ENCODE measurements at regions not wholly inside any gene's neighbourhood (a gene's known extent, or its start where the extent isn't known, plus 50 kb on each side); places are given as distances from the start of the nearest gene placed in this dataset.

DNA sequence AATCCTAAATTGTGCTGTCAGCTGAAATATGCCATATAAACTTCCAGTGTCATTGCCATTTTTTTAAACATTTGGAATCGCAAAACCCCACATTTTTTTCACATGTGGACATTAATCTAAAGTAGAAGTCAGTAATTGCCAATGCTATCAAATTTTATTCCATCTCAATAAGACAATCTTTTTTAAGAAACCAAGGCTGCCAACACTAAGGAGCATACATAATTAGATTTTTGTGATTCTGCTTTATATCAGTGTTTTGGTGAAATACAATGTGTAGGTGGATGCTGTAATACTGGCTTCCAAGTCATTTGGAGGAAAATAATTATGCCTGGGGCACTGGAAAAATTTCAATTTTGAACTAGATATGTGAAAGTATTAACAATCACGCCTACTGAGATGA lies 256.7 kb downstream of the ZPLD1 start:
- intact Hi-C loops (cut with DNase I; ENCODE audit: low total_unique reads), result no loop called here

DNA sequence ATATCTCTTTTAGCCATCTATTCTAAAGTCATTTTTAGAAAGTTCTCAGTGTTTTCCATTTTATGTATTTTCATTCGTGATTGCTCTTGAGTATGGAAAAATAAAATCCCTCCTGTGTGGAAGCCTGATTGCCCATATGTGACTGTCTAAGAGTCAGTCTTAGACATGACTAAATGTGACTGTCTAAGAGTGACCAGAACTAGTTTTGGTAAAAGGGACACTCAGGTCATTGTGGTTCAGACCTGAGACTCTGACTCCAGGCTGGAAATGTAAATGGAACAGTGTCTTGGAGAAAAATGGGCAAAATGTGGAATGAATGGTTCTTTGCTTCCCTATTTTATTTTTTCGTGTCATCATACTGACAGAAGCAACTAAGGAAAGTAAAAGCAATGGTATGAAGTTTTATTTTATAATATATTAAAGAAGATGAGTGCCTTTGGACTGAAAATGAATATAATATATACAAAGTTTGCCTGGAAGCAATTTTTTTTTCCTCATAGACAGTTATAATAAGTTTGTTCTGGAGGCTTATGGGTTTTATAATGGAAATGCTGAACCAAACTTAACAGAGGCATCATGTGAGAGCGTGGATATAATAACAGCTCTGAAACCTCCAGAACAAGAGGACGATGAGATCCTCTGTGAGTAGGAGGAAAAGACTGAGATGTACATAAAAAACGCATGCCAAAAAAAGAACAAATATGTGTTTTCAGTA lies 264.4 kb downstream of the ZPLD1 start:
- DNase-seq, result no peak
- Histone ChIP-seq H3K4me3 (no peak overlapping the region), H3K27me3 (no peaks in the 10 kb centered on the region), H3K36me3 (no peaks in the 10 kb centered on the region), H3K4me1 (no peaks in the 10 kb centered on the region), H3K27ac (no peak overlapping the region), H3K9me3 (no peaks in the 10 kb centered on the region)
- TF ChIP-seq, protein P1, sequence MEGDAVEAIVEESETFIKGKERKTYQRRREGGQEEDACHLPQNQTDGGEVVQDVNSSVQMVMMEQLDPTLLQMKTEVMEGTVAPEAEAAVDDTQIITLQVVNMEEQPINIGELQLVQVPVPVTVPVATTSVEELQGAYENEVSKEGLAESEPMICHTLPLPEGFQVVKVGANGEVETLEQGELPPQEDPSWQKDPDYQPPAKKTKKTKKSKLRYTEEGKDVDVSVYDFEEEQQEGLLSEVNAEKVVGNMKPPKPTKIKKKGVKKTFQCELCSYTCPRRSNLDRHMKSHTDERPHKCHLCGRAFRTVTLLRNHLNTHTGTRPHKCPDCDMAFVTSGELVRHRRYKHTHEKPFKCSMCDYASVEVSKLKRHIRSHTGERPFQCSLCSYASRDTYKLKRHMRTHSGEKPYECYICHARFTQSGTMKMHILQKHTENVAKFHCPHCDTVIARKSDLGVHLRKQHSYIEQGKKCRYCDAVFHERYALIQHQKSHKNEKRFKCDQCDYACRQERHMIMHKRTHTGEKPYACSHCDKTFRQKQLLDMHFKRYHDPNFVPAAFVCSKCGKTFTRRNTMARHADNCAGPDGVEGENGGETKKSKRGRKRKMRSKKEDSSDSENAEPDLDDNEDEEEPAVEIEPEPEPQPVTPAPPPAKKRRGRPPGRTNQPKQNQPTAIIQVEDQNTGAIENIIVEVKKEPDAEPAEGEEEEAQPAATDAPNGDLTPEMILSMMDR (IDR thresholded peaks at IDR 0.05), result no peak
- TF ChIP-seq POLR2A (IDR thresholded peaks at IDR 0.05), result no peak
- intact Hi-C loops (cut with DNase I; ENCODE audit: low total_unique reads), result no loop called here

More for the DNA sequence above, 256.7 kb downstream of the ZPLD1 start:
- no peaks in the 10 kb centered on the region for H3K27me3 ChIP-seq
- H3K4me3 ChIP-seq, result no peak overlapping the region
- no peak for DNase-seq
- TF ChIP-seq, protein P1 (IDR thresholded peaks at IDR 0.05), result no peak
- no peak for TF ChIP-seq POLR2A (IDR thresholded peaks at IDR 0.05)
- H3K36me3 ChIP-seq, result no peaks in the 10 kb centered on the region
- H3K27ac ChIP-seq, result no peak overlapping the region
- H3K9me3 ChIP-seq, result no peaks in the 10 kb centered on the region
- no peaks in the 10 kb centered on the region for H3K4me1 ChIP-seq

DNA sequence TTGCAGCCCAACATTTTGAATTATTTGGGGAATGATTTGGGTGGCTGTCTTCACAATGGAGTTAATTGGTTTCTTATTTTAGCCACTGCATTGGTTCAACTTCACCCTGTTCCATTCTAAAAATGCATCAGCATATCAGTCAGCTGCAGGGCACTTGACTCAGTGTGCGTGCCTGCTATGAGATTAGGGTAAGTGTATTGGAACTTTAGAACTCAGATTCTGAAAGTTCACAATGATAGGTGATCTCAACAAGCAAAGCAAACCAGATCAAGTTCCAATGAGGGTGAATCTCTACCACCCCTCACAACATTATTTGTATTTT lies 265.0 kb downstream of the ZPLD1 start:
- no peaks in the 10 kb centered on the region for H3K9me3 ChIP-seq
- no peak for DNase-seq
- no peak overlapping the region for H3K27ac ChIP-seq
- no peaks in the 10 kb centered on the region for H3K4me1 ChIP-seq
- no peaks in the 10 kb centered on the region for H3K27me3 ChIP-seq
- TF ChIP-seq, protein P1 (IDR thresholded peaks at IDR 0.05), result no peak
- TF ChIP-seq POLR2A (IDR thresholded peaks at IDR 0.05), result no peak
- intact Hi-C loops (cut with DNase I; ENCODE audit: low total_unique reads), result no loop called here
- H3K4me3 ChIP-seq, result no peak overlapping the region
- H3K36me3 ChIP-seq, result no peaks in the 10 kb centered on the region

DNA sequence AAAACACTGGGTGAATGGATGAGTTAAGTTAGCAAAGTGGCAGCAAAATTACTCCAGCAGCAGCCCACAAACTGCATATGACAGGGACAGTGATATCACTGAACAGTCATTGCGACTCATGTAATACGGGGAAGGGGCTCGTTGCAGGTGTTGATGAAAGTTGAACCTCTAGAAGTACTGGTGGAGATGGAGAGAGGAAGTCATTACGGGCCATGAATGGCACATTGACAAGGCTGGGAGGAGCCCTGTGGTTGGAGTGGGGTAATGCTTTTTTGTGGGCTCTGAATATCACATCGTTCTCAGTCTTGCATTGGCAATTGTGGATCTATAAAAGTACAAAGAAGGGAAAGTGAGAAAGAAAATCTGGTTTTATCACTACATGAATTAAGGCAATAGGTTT lies 278.1 kb downstream of the ZPLD1 start:
- TF ChIP-seq POLR2A (IDR thresholded peaks at IDR 0.05), result no peak
- TF ChIP-seq, protein P1 (IDR thresholded peaks at IDR 0.05), result no peak
- Histone ChIP-seq H3K27ac (no peak overlapping the region), H3K4me1 (no peaks in the 10 kb centered on the region), H3K27me3 (no peaks in the 10 kb centered on the region), H3K4me3 (no peak overlapping the region), H3K9me3 (no peaks in the 10 kb centered on the region), H3K36me3 (no peaks in the 10 kb centered on the region)
- intact Hi-C loops (cut with DNase I; ENCODE audit: low total_unique reads), result no loop called here
- DNase-seq, result no peak

DNA sequence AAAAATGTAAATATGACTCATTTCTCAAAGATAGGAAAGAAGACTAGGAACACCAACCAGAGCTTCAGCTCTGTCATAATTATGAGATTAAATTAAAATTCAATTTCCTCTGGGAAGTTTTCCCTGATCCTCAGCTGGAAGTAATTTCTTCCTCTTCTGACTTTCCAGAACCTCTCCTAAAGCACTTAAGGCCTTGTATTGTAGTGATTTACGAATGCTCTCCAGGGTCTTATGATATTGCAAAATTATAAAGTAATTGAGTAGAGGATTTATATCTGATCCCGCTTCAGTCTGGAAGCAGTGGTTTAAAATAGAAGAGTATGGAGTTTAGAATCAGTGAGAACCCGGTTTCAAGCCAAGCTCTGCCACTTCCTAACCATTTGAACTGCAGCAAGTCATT lies 279.8 kb downstream of the ZPLD1 start:
- no peaks in the 10 kb centered on the region for H3K9me3 ChIP-seq
- H3K36me3 ChIP-seq, result no peaks in the 10 kb centered on the region
- H3K27me3 ChIP-seq, result no peaks in the 10 kb centered on the region
- intact Hi-C loops (cut with DNase I; ENCODE audit: low total_unique reads), result no loop called here
- H3K4me1 ChIP-seq, result no peaks in the 10 kb centered on the region
- H3K4me3 ChIP-seq, result no peak overlapping the region
- no peak overlapping the region for H3K27ac ChIP-seq
- DNase-seq, result no peak
- TF ChIP-seq, protein P1 (IDR thresholded peaks at IDR 0.05), result no peak
- TF ChIP-seq POLR2A (IDR thresholded peaks at IDR 0.05), result no peak
